GM13977 (cell line): ENCODE measurements at regions not wholly inside any gene's neighbourhood (a gene's known extent, or its start where the extent isn't known, plus 50 kb on each side); places are given as distances from the start of the nearest gene placed in this dataset.

Experiments used
- DNase-seq: peaks from one replicate; pipeline ENCODE4 v3.0.0; 2012; ENCODE audit warnings: low spot score
- in situ Hi-C: fragments of 300-500 bp; cut with MboI; formaldehyde crosslinking; loops from one replicate; pipeline ENCODE4 v1.12.0; 2022; ENCODE audit warnings: low sequenced_read_pairs, low pct_unique_long_range_greater_than_20kb, mixed read lengths, inconsistent platforms; ENCODE audit not compliant: unreplicated experiment
- TF ChIP-seq, protein P1 (sequence below): IDR thresholded peaks from 2 replicates; pipeline ENCODE4 v1.5.1; 2012; ENCODE audit warnings: mild to moderate bottlenecking, control low read depth; ENCODE audit not compliant: insufficient read depth; ENCODE audit errors: extremely low read depth, missing control alignments

DNA sequence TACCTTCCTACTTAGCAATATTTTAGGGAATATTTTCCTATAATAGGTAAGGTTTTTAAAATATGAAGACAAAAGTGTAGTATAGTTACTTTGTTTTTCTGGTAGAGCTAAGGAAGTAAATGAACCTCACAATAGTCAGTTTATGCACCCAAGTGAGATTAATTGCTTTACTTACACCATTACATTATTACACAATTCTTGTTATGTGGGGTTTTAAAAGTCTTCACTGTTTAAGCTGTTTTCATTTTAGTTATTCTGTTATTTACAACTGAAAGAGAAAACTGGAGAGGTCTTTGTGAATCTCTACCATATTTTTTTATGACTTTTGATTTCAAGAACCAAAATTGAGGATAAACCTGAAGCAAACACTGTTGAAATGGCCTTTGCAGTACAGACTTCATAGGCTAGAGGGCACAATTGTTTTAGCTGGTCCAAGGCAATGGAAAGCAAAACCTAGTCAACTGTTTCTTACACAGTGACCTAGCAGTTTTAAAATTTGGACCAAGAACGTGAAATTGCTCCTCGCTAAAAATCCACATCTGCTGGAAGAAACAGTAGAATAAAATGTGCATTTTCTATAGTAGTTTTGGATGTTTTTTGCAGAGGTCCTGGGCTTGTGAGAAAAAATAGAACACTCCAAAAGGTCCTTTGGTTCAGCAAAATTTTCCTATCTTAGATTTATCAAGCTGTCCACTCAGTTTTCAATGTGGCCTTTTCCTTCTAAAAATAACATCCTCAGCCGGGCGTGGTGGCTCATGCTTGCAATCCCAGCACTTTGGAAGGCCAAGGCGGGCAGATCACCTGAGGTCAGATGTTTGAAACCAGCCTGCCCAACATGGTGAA lies 66.4 kb upstream of the FER start:
- TF ChIP-seq, protein P1, sequence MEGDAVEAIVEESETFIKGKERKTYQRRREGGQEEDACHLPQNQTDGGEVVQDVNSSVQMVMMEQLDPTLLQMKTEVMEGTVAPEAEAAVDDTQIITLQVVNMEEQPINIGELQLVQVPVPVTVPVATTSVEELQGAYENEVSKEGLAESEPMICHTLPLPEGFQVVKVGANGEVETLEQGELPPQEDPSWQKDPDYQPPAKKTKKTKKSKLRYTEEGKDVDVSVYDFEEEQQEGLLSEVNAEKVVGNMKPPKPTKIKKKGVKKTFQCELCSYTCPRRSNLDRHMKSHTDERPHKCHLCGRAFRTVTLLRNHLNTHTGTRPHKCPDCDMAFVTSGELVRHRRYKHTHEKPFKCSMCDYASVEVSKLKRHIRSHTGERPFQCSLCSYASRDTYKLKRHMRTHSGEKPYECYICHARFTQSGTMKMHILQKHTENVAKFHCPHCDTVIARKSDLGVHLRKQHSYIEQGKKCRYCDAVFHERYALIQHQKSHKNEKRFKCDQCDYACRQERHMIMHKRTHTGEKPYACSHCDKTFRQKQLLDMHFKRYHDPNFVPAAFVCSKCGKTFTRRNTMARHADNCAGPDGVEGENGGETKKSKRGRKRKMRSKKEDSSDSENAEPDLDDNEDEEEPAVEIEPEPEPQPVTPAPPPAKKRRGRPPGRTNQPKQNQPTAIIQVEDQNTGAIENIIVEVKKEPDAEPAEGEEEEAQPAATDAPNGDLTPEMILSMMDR, result peak; percentile 79
- in situ Hi-C loops, result loop anchor here (25.0 kb wide), 3 partner anchors 231 to 1006 kb away; partner anchors contain the start of gene MAN2A1
- peak; percentile 71 for DNase-seq

DNA sequence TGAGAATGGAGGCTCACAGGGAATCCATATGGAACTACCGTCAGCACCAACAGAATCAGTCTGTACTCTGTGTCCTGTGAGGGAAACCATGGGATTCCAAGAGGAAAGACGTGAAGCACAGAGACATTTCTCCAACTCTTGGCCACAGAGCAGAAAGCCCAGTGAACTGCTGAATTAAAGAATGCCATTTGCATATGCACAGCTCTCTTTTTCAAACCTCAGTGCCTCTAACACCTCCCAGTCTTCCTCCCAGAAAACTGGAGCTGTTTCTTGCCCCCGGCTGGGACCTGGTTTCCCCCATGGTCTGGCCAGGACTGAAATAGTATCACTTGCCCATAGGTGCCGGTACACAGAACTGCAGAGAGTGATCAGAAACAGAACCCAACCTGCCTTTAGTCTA lies 69.6 kb upstream of the FER start:
- in situ Hi-C loops, result loop anchor here (25.0 kb wide), 3 partner anchors 234 to 1009 kb away; partner anchors contain the start of gene MAN2A1
- TF ChIP-seq, protein P1, result no peak
- DNase-seq, result no peak

DNA sequence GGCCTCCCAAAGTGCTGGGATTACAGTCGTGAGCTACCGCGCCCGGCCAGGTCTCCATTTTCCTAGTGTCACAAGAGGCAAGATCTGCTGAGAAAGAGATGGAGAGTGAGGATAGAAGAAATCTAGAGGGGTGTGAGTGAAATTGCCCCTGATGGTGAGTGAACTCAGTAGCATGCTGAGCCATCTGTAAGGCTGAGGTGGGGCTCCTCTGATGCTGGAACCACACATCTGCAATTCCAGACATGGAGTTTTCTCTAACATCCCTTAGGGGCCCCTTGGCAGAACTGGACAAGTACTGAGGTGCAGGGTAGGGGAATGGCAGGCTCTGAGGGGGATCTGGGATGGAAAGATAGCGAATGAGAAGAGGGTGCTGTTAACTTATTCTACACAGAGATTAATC lies 72.0 kb upstream of the FER start:
- TF ChIP-seq, protein P1, result no peak
- in situ Hi-C loops, result loop anchor here (25.0 kb wide), 3 partner anchors 237 to 1012 kb away; partner anchors contain the start of gene MAN2A1
- DNase-seq, result no peak

DNA sequence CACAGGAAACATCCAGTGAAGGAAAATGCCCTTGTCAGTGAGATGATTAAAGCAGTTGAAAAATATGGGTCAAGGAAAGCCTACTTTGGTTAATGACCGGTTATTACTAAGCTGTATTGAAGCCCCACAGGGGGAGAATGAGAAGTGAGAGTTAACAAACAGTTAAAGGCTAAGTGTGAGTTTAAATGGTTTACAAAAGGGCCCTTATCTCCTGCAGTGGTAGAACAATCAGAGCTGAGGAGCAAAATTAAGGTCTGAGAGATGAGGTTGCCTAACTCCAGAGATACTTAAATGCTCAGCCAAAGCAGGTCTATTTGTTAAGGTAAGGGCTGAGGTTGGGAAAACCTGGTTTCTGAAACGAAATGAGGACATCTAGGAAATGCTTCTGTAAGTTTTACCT lies 75.1 kb upstream of the FER start:
- DNase-seq, result no peak
- TF ChIP-seq, protein P1, result no peak
- in situ Hi-C loops, result no loop called here

DNA sequence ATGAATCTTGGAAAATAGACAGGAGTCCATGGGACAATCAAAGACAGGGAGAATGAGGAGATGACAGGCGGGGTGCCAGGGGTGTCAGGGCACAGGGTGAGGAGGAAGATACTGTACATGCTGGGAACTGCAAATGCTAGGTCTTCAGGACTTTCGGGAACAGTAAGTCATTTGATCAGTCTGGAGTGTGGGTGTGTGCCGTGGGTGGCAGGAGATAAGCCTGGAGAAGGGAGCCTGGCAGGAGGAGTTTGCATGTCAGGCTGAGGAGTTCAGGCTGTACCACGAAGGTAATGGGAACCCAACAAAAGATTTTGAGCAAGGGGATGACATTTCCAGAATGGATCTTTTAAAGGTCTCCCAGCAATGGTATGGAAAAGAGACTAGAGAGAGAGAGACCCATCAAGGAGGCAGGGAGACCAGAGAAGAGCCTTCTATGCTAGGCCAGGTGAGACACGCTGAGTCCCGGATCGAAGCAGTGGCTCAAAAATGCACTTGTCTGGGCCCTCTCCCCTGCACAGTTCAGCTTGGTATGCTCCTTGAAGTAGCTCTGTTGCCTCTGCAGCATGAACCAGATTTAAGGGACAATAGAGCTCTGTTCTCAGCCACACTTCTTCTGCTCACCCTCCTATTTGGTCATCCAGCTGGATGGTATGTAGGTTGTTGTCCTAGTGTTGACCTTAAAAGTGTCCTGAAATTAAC lies 77.0 kb upstream of the FER start:
- no peak for DNase-seq
- TF ChIP-seq, protein P1, result no peak
- in situ Hi-C loops, result no loop called here

DNA sequence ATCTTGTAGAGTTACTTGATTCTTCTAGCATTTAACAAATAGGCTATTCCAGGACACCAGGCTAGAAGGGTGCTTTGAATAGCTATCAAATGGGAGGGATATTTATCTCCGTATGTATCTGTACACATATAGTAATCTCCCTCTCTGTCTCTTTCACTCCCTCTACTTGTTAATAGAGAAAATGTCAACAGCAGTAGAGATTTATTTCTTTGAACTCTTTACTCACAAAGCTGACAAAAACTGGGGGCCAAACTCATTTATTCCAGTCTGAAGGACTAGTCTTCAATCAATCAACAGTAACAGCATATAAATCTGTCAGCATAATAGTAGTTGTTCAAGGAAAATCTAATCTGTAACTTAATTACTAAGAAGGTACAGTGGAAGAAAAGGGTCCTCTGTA lies 78.2 kb upstream of the FER start:
- TF ChIP-seq, protein P1, result no peak
- in situ Hi-C loops, result no loop called here
- no peak for DNase-seq
